Limb (tissue), 2 donors: ENCODE measurements at regions not wholly inside any gene's neighbourhood (a gene's known extent, or its start where the extent isn't known, plus 50 kb on each side); places are given as distances from the start of the nearest gene placed in this dataset.
"Not testable (repeated sequence)": the region's sequence is repeated elsewhere in the genome, so short reads cannot be mapped to it uniquely, and the experiment has no call there.

ENCODE experiments used
- DNase-seq, 2 donors: peaks; one replicate each; pipeline ENCODE4 v3.0.0-alpha.2; 2016; ENCODE audit errors: extremely low spot score in 2 of 2

- DNase-seq: no peak
These were observed 139.7 kb upstream of the TBL1XR1 start for GRCh38 chr3:177336873-177337450.

- no peak for DNase-seq
These were observed 140.5 kb upstream of the TBL1XR1 start for GRCh38 chr3:177337541-177338331.

DNA sequence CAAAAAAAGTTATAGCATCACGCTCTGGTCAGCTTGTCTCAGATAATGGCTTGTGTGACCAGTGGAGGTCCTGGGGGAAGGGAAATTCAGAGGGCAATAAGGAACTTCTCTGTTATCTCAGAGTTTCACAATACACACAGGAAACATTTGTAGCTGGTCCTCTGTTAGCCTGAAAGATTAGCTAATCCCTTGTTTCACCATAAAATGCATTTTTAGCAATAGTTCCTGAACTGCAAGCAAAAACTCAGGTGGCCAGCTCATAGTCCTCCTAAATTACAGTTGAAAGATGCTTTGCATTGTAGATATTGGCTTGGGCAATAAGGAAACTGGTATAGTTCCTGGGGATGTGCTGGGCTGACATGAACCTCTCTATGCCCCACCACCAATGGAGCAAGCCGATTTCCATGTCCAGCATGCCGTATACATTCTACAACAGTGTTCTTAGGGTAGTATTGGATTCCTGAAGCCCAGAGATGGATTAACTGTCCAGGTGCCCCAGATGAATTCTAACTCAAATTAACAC is 141.5 kb upstream of the TBL1XR1 start:
- no peak for DNase-seq

DNA sequence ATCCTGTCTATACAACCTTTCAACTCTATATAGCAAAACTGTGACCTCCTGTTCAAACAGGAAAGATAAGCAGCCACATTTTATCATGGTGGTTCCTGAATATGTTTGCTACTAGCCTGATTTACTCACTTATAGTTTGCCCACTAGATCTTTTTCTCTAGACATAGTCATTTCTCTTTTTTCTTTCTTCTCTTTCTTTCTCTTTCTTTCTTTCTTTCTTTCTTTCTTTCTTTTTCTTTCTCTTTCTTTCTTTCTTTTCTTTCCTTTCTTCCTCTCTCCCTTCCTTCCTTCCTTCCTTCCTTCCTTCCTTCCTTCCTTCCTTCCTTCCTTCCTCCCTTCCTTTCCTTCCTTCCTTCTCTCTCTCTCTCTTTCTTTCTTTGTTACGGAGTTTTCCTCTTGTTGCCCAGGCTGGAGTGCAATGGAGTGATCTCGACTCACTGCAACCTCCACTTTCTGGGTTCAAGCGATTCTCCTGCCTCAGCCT is 142.0 kb upstream of the TBL1XR1 start:
- not testable (repeated sequence) for DNase-seq

- DNase-seq: peak in 1 of 2 donors; percentile 48
These were observed 143.1 kb upstream of the TBL1XR1 start for GRCh38 chr3:177340243-177340830.

DNA sequence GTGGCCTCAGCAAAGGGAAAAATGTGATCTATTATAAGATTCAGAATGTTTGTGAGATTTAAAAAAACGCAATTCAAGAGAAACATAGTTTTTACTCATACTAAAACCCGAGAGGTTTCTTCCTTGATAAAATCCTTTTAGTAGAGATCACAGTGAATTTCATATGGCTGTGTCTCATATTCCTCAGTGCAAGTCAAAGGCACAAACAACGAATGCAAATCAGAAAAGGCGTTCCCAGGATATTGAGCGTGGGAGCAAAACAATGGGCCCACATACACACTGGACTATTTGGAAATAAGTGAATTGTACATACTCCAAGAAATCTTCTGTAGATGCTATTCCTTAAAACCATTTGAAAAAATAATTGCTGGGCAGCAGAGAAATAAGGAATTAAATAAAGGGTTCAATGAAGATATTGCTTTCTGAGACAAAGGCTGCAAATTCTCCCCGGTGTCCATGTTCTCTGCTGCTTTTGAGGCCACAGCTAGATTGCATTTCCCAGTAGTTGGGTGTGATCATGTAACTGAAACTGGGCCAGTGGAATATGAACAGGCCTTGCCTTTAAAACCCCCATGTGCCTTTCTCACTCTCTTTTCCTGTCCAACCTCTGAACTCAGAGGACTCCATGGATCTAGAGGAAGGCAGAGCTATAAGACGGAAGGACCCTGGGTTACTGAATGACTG is 144.6 kb upstream of the TBL1XR1 start:
- peak in 1 of 2 donors; percentile 5 for DNase-seq

DNA sequence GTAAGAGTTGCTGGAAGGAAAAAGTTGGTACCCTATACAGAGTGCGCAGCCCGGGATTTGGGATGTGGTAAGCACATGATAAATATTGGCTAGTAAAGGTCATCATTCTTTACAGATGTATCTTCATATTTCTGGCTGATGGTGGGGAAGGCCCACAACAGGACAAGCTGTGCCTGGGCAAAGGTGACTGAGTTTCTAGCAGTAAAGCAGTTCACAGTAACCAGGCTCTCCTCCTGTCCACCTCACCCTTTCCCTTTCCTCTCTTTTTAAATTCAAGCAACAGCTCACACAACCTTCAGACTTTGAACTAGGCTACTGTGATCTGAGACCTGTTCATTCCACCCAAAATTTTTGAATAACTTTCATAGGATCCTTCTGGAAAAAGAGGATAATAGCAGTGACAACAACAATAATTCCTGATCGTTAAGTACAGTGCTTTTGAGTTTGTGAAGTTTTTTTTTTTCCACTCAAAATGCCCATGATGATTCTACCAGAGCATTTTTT is 145.9 kb upstream of the TBL1XR1 start:
- no peak for DNase-seq

- peak; percentile 77 to 91 for DNase-seq
These were observed 148.0 kb upstream of the TBL1XR1 start for GRCh38 chr3:177345049-177345972.

DNA sequence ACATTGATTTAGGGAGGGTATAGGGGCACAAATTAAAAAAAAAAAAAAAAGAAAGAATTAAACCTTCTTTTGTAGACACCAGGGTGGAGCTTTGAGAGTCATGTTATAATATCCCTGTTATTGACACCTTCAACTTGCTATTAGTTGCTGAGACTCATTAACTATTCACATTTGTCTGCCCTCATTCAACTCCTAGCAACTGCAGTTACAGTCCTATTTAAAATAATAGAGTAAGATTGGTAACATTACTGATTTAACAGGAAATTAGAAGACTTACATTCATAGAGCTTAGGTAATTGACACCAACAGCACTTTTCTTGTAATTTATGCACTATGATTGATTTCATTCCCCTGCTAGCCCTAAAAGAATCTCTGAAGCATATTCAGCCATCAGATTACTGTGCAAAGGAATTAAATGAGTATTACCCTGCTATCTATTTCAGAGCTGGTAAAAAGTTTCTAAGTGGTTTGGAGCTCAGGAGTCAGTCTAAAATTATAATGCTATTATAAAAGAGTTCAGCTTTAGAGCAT is 148.8 kb upstream of the TBL1XR1 start:
- no peak for DNase-seq

DNA sequence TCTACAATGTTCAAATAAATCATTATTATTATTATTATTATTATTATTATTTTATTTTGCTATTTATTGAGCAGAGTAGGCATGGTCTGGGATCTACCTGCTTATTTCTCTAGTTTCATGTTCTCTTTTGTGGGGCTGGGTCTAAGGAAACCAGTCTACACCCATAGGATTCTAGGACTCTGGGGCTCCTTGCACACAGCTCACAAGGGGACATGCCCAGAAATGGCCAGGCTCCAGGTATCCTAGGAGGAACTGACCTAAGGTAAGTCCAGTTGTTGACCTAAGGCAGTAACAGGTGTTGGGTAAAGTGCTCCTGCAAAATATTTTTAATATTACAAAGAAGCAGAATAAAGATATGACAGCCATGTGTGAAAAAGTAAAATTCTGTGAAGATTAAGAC is 149.6 kb upstream of the TBL1XR1 start:
- no peak for DNase-seq

- no peak for DNase-seq
These were observed 150.3 kb upstream of the TBL1XR1 start for GRCh38 chr3:177347611-177348010.

DNA sequence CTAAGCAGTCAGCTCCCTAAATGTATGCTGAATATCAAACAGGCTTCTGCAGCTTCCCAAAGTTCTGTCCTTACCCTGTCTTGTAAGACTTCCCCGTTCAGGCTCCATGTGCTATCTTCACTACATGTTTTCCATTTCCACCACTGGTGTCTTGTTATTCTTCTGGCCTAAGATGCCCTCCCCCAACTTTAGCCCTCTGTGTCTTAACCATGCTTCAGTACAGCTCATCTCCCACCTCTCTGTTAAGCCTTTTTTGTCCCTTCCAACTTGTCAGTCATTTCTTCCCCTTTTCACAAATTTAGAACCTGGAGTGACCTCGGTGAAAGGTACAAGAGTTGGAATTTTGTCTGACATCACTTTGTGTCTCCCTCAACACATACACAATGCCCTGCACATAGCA is 151.7 kb upstream of the TBL1XR1 start:
- DNase-seq: no peak

DNA sequence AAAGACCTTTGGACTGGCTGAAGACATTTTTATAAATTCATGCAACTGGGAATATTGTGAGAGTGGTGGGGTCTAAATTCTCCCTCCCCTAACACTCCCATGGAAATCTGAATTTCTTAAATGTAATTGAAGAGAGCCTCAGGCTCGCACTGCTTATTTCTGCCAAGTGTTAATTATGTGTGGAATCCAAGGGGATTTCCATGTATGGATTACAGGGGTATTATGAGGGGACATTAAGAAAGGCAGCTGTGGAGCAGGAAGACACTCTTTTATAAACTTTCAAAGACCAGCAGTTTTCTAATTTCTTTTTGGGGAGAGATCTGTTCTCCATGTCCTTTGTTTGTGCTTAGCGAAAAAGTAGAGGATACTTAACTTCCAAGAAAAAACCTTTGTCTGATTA is 152.1 kb upstream of the TBL1XR1 start:
- no peak for DNase-seq

GRCh38 chr3:177350121-177350520 is 152.8 kb upstream of the TBL1XR1 start:
- DNase-seq: no peak

GRCh38 chr3:177351206-177351605 is 153.9 kb upstream of the TBL1XR1 start:
- DNase-seq: no peak

DNA sequence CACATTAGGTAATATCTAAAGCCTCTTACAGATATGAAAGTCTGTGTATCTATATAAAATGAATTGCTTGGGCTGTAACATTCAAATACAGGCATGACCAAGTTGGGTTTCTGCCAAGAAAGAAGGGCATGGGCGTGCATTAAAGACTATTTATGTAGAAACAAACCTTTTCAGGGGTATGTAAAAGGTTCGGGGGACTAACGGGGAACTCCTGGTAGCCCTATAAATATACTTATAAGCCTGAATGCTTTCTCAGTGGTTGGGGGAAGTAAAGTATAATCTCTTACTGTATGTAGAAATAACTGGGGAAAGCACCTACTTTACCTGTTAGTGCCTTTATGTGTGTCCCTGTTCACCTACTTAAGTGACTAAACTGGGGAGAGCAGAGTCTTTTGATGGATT is 154.5 kb upstream of the TBL1XR1 start:
- DNase-seq: no peak

- no peak for DNase-seq
These were observed 155.1 kb upstream of the TBL1XR1 start for GRCh38 chr3:177352424-177352823.

GRCh38 chr3:177353140-177353539 is 155.9 kb upstream of the TBL1XR1 start:
- DNase-seq: no peak

DNA sequence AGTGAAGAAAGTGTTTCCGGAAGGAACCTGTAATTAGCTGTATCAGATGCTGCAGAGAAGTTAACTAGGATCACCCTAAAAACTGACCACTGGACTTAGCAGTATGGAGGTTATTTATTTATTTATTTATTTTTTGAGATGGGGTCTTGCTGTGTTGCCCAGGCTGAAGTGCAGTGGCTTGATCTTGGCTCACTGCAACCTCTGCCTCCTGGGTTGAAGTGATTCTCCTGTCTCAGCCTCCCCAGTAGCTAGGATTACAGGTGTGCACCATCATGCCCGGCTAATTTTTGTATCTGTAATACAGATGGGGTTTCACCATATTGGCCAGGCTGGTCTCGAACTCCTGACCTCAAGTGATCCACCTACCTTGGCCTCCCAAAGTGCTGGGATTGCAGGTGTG is 156.6 kb upstream of the TBL1XR1 start:
- not testable (repeated sequence) for DNase-seq

- no peak for DNase-seq
These were observed 157.2 kb upstream of the TBL1XR1 start for GRCh38 chr3:177354466-177354865.
